H9 (cell line): ENCODE measurements at regions not wholly inside any gene's neighbourhood (a gene's known extent, or its start where the extent isn't known, plus 50 kb on each side); places are given as distances from the start of the nearest gene placed in this dataset.
A peak's percentile ranks its signal among the peaks of the same experiment; 100 is the strongest.

ENCODE experiments used
- DNase-seq: peaks from one replicate; pipeline ENCODE4 v3.0.0-alpha.2; 2017
- H2AFZ ChIP-seq: one replicate; pipeline ENCODE4 v1.6.1; 2013; ENCODE audit warnings: mild to moderate bottlenecking, low read length, control low read depth, moderate library complexity
- H2AK5ac ChIP-seq: 2 replicates; pipeline ENCODE4 v1.6.1; 2013; ENCODE audit warnings: low read length, control low read depth, mixed read lengths; ENCODE audit not compliant: insufficient read length
- H2BK120ac ChIP-seq: one replicate; pipeline ENCODE4 v1.6.1; 2013; ENCODE audit warnings: low read depth, mild to moderate bottlenecking, low read length, control low read depth, inconsistent platforms; ENCODE audit not compliant: poor library complexity, severe bottlenecking
- H2BK12ac ChIP-seq: 2 replicates; pipeline ENCODE4 v1.6.1; 2013; ENCODE audit warnings: low read length, control low read depth, mixed read lengths, low read depth; ENCODE audit not compliant: insufficient read length
- H2BK15ac ChIP-seq: 2 replicates; pipeline ENCODE4 v1.6.1; 2013; ENCODE audit warnings: low read depth, low read length, control low read depth
- H2BK20ac ChIP-seq: one replicate; pipeline ENCODE4 v1.6.1; 2013; ENCODE audit warnings: low read depth, mild to moderate bottlenecking, low read length, control low read depth, inconsistent platforms; ENCODE audit not compliant: poor library complexity, severe bottlenecking
- H2BK5ac ChIP-seq: 2 replicates; pipeline ENCODE4 v1.6.1; 2013; ENCODE audit warnings: low read length, control low read depth, mixed read lengths; ENCODE audit not compliant: insufficient read length
- H3K14ac ChIP-seq: 2 replicates; pipeline ENCODE4 v1.6.1; 2013; ENCODE audit warnings: low read length, control low read depth; ENCODE audit not compliant: insufficient read depth
- H3K18ac ChIP-seq: 2 replicates; pipeline ENCODE4 v1.6.1; 2013; ENCODE audit warnings: low read depth, mild to moderate bottlenecking, mixed read lengths, low read length, control low read depth; ENCODE audit not compliant: insufficient read length
- H3K23ac ChIP-seq: 2 replicates; pipeline ENCODE4 v1.6.1; 2013; ENCODE audit warnings: low read length, control low read depth, mixed read lengths, low read depth; ENCODE audit not compliant: insufficient read length
- H3K23me2 ChIP-seq: 2 replicates; pipeline ENCODE4 v1.6.1; 2013; ENCODE audit warnings: low read depth, mild to moderate bottlenecking, mixed read lengths, low read length, control low read depth; ENCODE audit not compliant: insufficient read length, poor library complexity, severe bottlenecking
- H3K27ac ChIP-seq: 2 replicates; pipeline ENCODE4 v1.5.1; 2013; ENCODE audit warnings: low read length, control low read depth, mixed read lengths, low read depth; ENCODE audit not compliant: insufficient read length
- H3K27me3 ChIP-seq: 2 replicates; pipeline ENCODE4 v1.6.1; 2013; ENCODE audit warnings: low read length, control low read depth, inconsistent platforms; ENCODE audit not compliant: insufficient read depth
- H3K4ac ChIP-seq: 2 replicates; pipeline ENCODE4 v1.6.1; 2013; ENCODE audit warnings: low read depth, mild to moderate bottlenecking, control low read depth, inconsistent platforms, low read length, moderate library complexity
- H3K4me1 ChIP-seq: 2 replicates; pipeline ENCODE4 v1.6.1; 2013; ENCODE audit warnings: low read length, control low read depth, inconsistent platforms; ENCODE audit not compliant: insufficient read depth
- H3K4me2 ChIP-seq: 2 replicates; pipeline ENCODE4 v1.6.1; 2013; ENCODE audit warnings: low read length, control low read depth, mixed read lengths; ENCODE audit not compliant: insufficient read length, insufficient read depth
- H3K56ac ChIP-seq: 2 replicates; pipeline ENCODE4 v1.6.1; 2013; ENCODE audit warnings: low read depth, mild to moderate bottlenecking, mixed read lengths, low read length, control low read depth; ENCODE audit not compliant: insufficient read length
- H3K79me1 ChIP-seq: 2 replicates; pipeline ENCODE4 v1.6.1; 2013; ENCODE audit warnings: low read depth, mild to moderate bottlenecking, moderate library complexity, low read length, control low read depth, inconsistent platforms; ENCODE audit not compliant: insufficient read depth, poor library complexity, severe bottlenecking
- H3K79me2 ChIP-seq: 2 replicates; pipeline ENCODE4 v1.6.1; 2013; ENCODE audit warnings: low read length, control low read depth, inconsistent platforms; ENCODE audit not compliant: insufficient read depth
- H3K9ac ChIP-seq: 2 replicates; pipeline ENCODE4 v1.6.1; 2013; ENCODE audit warnings: low read length, control low read depth, mixed read lengths; ENCODE audit not compliant: insufficient read length; ENCODE audit errors: extremely low read depth
- H3K9me3 ChIP-seq: one replicate; pipeline ENCODE4 v1.6.1; 2013; ENCODE audit warnings: low read depth, low read length, inconsistent platforms; ENCODE audit not compliant: control insufficient read depth
- H3T11ph ChIP-seq: one replicate; pipeline ENCODE4 v1.6.1; 2013; ENCODE audit warnings: mild to moderate bottlenecking, low read length, control low read depth, inconsistent platforms
- H4K20me1 ChIP-seq: one replicate; pipeline ENCODE4 v1.6.1; 2013; ENCODE audit not compliant: control insufficient read depth, insufficient read length, insufficient read depth
- H4K5ac ChIP-seq: 2 replicates; pipeline ENCODE4 v1.6.1; 2013; ENCODE audit warnings: low read depth, mild to moderate bottlenecking, mixed read lengths, low read length, control low read depth; ENCODE audit not compliant: insufficient read length
- H4K8ac ChIP-seq: replicated peaks from 2 replicates; pipeline ENCODE4 v1.6.1; 2013; ENCODE audit warnings: low read length, control low read depth, mixed read lengths, low read depth; ENCODE audit not compliant: insufficient read length
- H4K91ac ChIP-seq: 2 replicates; pipeline ENCODE4 v1.6.1; 2013; ENCODE audit warnings: low read depth, mild to moderate bottlenecking, moderate library complexity, mixed read lengths, low read length, control low read depth; ENCODE audit not compliant: insufficient read length
- H3K27ac Mint-ChIP-seq, 3 experiments: 2 replicates in 2 of 3; 3 replicates in 1 of 3; pipeline ENCODE4 v1.8.0; 2020 to 2021; ENCODE audit warnings: mixed read lengths in 3 of 3, mild to moderate bottlenecking in 1 of 3, moderate library complexity in 1 of 3
- H3K27me3 Mint-ChIP-seq: 2 replicates; pipeline ENCODE4 v1.8.0; 2021; ENCODE audit warnings: low read depth, mild to moderate bottlenecking, moderate library complexity, mixed read lengths
- H3K36me3 Mint-ChIP-seq, 3 experiments: 2 replicates in 2 of 3; 3 replicates in 1 of 3; pipeline ENCODE4 v1.8.0; 2020 to 2021; ENCODE audit warnings: low read depth in 3 of 3, mixed read lengths in 3 of 3; ENCODE audit not compliant: insufficient read depth in 1 of 3
- H3K4me1 Mint-ChIP-seq, 2 experiments: 2 replicates each; pipeline ENCODE4 v1.8.0; 2020; ENCODE audit warnings: mixed read lengths in 2 of 2
- H3K4me3 Mint-ChIP-seq, 2 experiments: 2 replicates in 1 of 2; 3 replicates in 1 of 2; pipeline ENCODE4 v1.8.0; 2020 to 2021; ENCODE audit warnings: mild to moderate bottlenecking in 2 of 2, mixed read lengths in 2 of 2, moderate library complexity in 1 of 2
- H3K9me3 Mint-ChIP-seq, 2 experiments: 2 replicates in 1 of 2; 3 replicates in 1 of 2; pipeline ENCODE4 v1.8.0; 2020; ENCODE audit warnings: mild to moderate bottlenecking in 2 of 2, mixed read lengths in 2 of 2, moderate library complexity in 1 of 2
- WGBS: extraction: QIAGEN DNeasy Blood & Tissue Kit; methylation state at CpG from one replicate; pipeline ENCODE4 v1.1.7; 2013; ENCODE audit warnings: missing lambda C conversion rate, low lambda C conversion rate, mixed read lengths; ENCODE audit not compliant: insufficient read length; ENCODE audit errors: extremely low coverage; 5-methylcytosine and 5-hydroxymethylcytosine counted together
- TF ChIP-seq, protein P1 (sequence below): fragments of 200-600 bp; sonication (generic); conservative IDR thresholded peaks from 3 replicates; pipeline ENCODE4 v1.8.0; 2021; ENCODE audit warnings: antibody characterized with exemption, mild to moderate bottlenecking

GRCh38 chr3:146658841-146659240 is 53.7 kb upstream of the PLSCR5 start:
- Mint-ChIP-seq H3K27me3 (no peaks in the 10 kb centered on the region), H3K4me1 (peaks cover 1 to 7% of the 10 kb centered on the region in 2 experiments; a peak in 3 of 4 replicates), H3K27ac (no peak overlapping the region), H3K4me3 (no peak overlapping the region), H3K36me3 (no peaks in the 10 kb centered on the region), H3K9me3 (peaks cover 0 to 2% of the 10 kb centered on the region in 2 experiments; a peak in 2 of 5 replicates)
- Histone ChIP-seq H3K79me1 (no peaks in the 10 kb centered on the region), H2BK15ac (no peak overlapping the region), H4K20me1 (no peaks in the 10 kb centered on the region), H3K4me1 (no peaks in the 10 kb centered on the region), H4K8ac (no peak overlapping the region), H4K5ac (no peak overlapping the region), H3K4me2 (no peak overlapping the region), H2BK20ac (no peak overlapping the region), H3K27me3 (no peaks in the 10 kb centered on the region), H3K23me2 (no peaks in the 10 kb centered on the region), H2BK12ac (no peak overlapping the region), H3K79me2 (no peaks in the 10 kb centered on the region), H2AK5ac (no peak overlapping the region), H3K9ac (no peak overlapping the region), H3K23ac (no peak overlapping the region), H3K56ac (no peak overlapping the region), H2AFZ (no peak overlapping the region), H3K14ac (no peak overlapping the region), H2BK120ac (no peak overlapping the region), H3K4ac (no peak overlapping the region), H3K18ac (no peak overlapping the region), H4K91ac (no peak overlapping the region), H3T11ph (no peak overlapping the region), H3K27ac (no peak overlapping the region), H2BK5ac (no peak overlapping the region), H3K9me3 (no peaks in the 10 kb centered on the region)
- WGBS: no CpG with 5 or more reads among the region's 2 CpGs
- TF ChIP-seq, protein P1, sequence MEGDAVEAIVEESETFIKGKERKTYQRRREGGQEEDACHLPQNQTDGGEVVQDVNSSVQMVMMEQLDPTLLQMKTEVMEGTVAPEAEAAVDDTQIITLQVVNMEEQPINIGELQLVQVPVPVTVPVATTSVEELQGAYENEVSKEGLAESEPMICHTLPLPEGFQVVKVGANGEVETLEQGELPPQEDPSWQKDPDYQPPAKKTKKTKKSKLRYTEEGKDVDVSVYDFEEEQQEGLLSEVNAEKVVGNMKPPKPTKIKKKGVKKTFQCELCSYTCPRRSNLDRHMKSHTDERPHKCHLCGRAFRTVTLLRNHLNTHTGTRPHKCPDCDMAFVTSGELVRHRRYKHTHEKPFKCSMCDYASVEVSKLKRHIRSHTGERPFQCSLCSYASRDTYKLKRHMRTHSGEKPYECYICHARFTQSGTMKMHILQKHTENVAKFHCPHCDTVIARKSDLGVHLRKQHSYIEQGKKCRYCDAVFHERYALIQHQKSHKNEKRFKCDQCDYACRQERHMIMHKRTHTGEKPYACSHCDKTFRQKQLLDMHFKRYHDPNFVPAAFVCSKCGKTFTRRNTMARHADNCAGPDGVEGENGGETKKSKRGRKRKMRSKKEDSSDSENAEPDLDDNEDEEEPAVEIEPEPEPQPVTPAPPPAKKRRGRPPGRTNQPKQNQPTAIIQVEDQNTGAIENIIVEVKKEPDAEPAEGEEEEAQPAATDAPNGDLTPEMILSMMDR: no peak
- DNase-seq: peak; percentile 26
